Type B pancreatic cell (in vitro differentiated cells): ENCODE measurements at regions not wholly inside any gene's neighbourhood (a gene's known extent, or its start where the extent isn't known, plus 50 kb on each side); places are given as distances from the start of the nearest gene placed in this dataset.
A peak's percentile ranks its signal among the peaks of the same experiment; 100 is the strongest.

ENCODE experiments used
- DNase-seq: peaks from one replicate; pipeline ENCODE4 v3.0.0; 2021; ENCODE audit warnings: mixed read lengths; ENCODE audit not compliant: unreplicated experiment; ENCODE audit errors: extremely low spot score
- H3K27ac Mint-ChIP-seq: 2 replicates; pipeline ENCODE4 v1.8.0; 2021; ENCODE audit warnings: mild to moderate bottlenecking, mixed read lengths
- H3K27me3 Mint-ChIP-seq: 2 replicates; pipeline ENCODE4 v1.8.0; 2021; ENCODE audit warnings: mixed read lengths
- H3K36me3 Mint-ChIP-seq: 2 replicates; pipeline ENCODE4 v1.8.0; 2021; ENCODE audit warnings: mixed read lengths
- H3K4me1 Mint-ChIP-seq: one replicate; pipeline ENCODE4 v1.8.0; 2021; ENCODE audit warnings: mixed read lengths; ENCODE audit not compliant: unreplicated experiment
- H3K4me3 Mint-ChIP-seq: 2 replicates; pipeline ENCODE4 v1.8.0; 2021; ENCODE audit warnings: mild to moderate bottlenecking, mixed read lengths
- H3K9me3 Mint-ChIP-seq: 2 replicates; pipeline ENCODE4 v1.8.0; 2021; ENCODE audit warnings: mixed read lengths
- CTCF ChIP-seq: fragments of 200-600 bp; sonication (generic); conservative IDR thresholded peaks from 2 replicates; pipeline ENCODE4 v1.5.0; 2021; ENCODE audit warnings: antibody characterized with exemption, mild to moderate bottlenecking

GRCh38 chr4:121266982-121267381 is 102.9 kb upstream of the TNIP3 start:
- H3K27ac Mint-ChIP-seq: no peak overlapping the region
- H3K4me1 Mint-ChIP-seq: no peaks in the 10 kb centered on the region

GRCh38 chr4:121256887-121257466 is 92.9 kb upstream of the TNIP3 start:
- Mint-ChIP-seq H3K4me1 (peaks cover 8% of the 10 kb centered on the region), H3K9me3 (peaks cover 4% of the 10 kb centered on the region), H3K4me3 (no peak overlapping the region), H3K27ac (no peak overlapping the region), H3K36me3 (no peaks in the 10 kb centered on the region), H3K27me3 (peaks cover 5% of the 10 kb centered on the region)
- DNase-seq: no peak
- no peak for TF ChIP-seq CTCF

More at GRCh38 chr4:121266982-121267381, 102.9 kb upstream of the TNIP3 start:
- Mint-ChIP-seq H3K36me3 (no peaks in the 10 kb centered on the region), H3K9me3 (peaks cover 8% of the 10 kb centered on the region), H3K4me3 (no peak overlapping the region), H3K27me3 (peaks cover 2% of the 10 kb centered on the region)
- TF ChIP-seq CTCF: no peak
- DNase-seq: no peak

- Mint-ChIP-seq H3K36me3 (no peaks in the 10 kb centered on the region), H3K9me3 (peaks cover 4% of the 10 kb centered on the region), H3K4me1 (peaks cover 8% of the 10 kb centered on the region), H3K4me3 (no peak overlapping the region), H3K27ac (no peak overlapping the region), H3K27me3 (peaks cover 5% of the 10 kb centered on the region)
- DNase-seq: no peak
- TF ChIP-seq CTCF: no peak
Observed at GRCh38 chr4:121255986-121256750, 92.0 kb upstream of the TNIP3 start.

- no peak overlapping the region for H3K27ac Mint-ChIP-seq
- DNase-seq: no peak
- peaks cover 3% of the 10 kb centered on the region for H3K27me3 Mint-ChIP-seq
- TF ChIP-seq CTCF: no peak
- H3K36me3 Mint-ChIP-seq: no peaks in the 10 kb centered on the region
- peaks cover 4% of the 10 kb centered on the region for H3K9me3 Mint-ChIP-seq
- H3K4me3 Mint-ChIP-seq: no peak overlapping the region
- H3K4me1 Mint-ChIP-seq: peaks cover 8% of the 10 kb centered on the region
Observed at GRCh38 chr4:121253961-121254360, 89.8 kb upstream of the TNIP3 start.

GRCh38 chr4:121252224-121252806 is 88.2 kb upstream of the TNIP3 start:
- DNase-seq: no peak
- H3K36me3 Mint-ChIP-seq: no peaks in the 10 kb centered on the region
- peaks cover 3% of the 10 kb centered on the region for H3K27me3 Mint-ChIP-seq
- no peak overlapping the region for H3K4me3 Mint-ChIP-seq
- H3K9me3 Mint-ChIP-seq: peaks cover 4% of the 10 kb centered on the region
- peak; percentile 88 for TF ChIP-seq CTCF
- H3K4me1 Mint-ChIP-seq: peaks cover 8% of the 10 kb centered on the region
- no peak overlapping the region for H3K27ac Mint-ChIP-seq
